Parathyroid adenoma (tissue), 2 donors: ENCODE measurements at regions not wholly inside any gene's neighbourhood (a gene's known extent, or its start where the extent isn't known, plus 50 kb on each side); places are given as distances from the start of the nearest gene placed in this dataset.

Experiments
- H2AFZ ChIP-seq: fragments of 300-600 bp; sonication (generic); one replicate; pipeline ENCODE4 v1.7.0; 2017; ENCODE audit warnings: antibody characterized with exemption, mild to moderate bottlenecking
- H3K27ac ChIP-seq: fragments of 300-600 bp; sonication (generic); one replicate; pipeline ENCODE4 v1.7.0; 2017
- H3K27me3 ChIP-seq: fragments of 300-600 bp; sonication (generic); one replicate; pipeline ENCODE4 v1.7.0; 2017; ENCODE audit warnings: low read length; ENCODE audit not compliant: control insufficient read depth, insufficient read depth
- H3K36me3 ChIP-seq: fragments of 300-600 bp; sonication (generic); one replicate; pipeline ENCODE4 v1.7.0; 2017; ENCODE audit warnings: low read length; ENCODE audit not compliant: control insufficient read depth, insufficient read depth
- H3K4me1 ChIP-seq: fragments of 300-600 bp; sonication (generic); one replicate; pipeline ENCODE4 v1.7.0; 2017; ENCODE audit warnings: control low read depth
- H3K4me2 ChIP-seq: fragments of 300-600 bp; sonication (generic); one replicate; pipeline ENCODE4 v1.7.0; 2017; ENCODE audit warnings: low read length
- H3K4me3 ChIP-seq: fragments of 300-600 bp; sonication (generic); one replicate; pipeline ENCODE4 v1.7.0; 2017; ENCODE audit warnings: low read depth, low read length
- H3K79me2 ChIP-seq: fragments of 300-600 bp; sonication (generic); one replicate; pipeline ENCODE4 v1.7.0; 2017; ENCODE audit warnings: control low read depth
- H3K9ac ChIP-seq: fragments of 300-600 bp; sonication (generic); one replicate; pipeline ENCODE4 v1.7.0; 2017; ENCODE audit warnings: mild to moderate bottlenecking
- H3K9me3 ChIP-seq: fragments of 300-600 bp; sonication (generic); one replicate; pipeline ENCODE4 v1.7.0; 2017; ENCODE audit warnings: low read length; ENCODE audit not compliant: control insufficient read depth
- TF ChIP-seq, protein P1 (sequence below): fragments of 300-600 bp; sonication (generic); IDR thresholded peaks from one replicate; pipeline ENCODE4 v1.7.0; 2017; ENCODE audit warnings: antibody characterized with exemption, mild to moderate bottlenecking
- donor health status: primary hyperparathyroidism.

DNA sequence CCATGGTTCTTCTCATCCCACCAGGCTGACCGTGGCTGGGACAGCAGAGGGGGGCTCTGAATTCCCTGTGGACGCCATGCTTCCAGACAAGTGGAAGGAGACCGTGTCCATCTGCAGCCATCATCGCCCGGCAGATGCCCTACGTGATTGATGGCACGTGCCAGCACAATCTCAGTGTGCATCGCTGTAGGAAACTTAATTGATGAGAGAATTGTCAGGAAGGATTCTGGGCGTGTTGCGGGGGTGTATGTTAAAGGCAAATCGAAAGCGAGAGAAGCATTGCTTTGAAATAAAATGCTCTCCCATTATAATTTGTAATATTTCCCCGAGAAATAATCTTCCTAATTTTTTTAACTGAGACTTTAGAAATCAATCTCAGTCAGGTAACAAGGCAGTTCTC, 185.5 kb upstream of the CDH4 start:
- no peak overlapping the region for H3K4me2 ChIP-seq
- no peaks in the 10 kb centered on the region for H3K27me3 ChIP-seq
- no peaks in the 10 kb centered on the region for H3K9me3 ChIP-seq
- H3K27ac ChIP-seq = no peak overlapping the region
- H2AFZ ChIP-seq = no peak overlapping the region
- TF ChIP-seq, protein P1, sequence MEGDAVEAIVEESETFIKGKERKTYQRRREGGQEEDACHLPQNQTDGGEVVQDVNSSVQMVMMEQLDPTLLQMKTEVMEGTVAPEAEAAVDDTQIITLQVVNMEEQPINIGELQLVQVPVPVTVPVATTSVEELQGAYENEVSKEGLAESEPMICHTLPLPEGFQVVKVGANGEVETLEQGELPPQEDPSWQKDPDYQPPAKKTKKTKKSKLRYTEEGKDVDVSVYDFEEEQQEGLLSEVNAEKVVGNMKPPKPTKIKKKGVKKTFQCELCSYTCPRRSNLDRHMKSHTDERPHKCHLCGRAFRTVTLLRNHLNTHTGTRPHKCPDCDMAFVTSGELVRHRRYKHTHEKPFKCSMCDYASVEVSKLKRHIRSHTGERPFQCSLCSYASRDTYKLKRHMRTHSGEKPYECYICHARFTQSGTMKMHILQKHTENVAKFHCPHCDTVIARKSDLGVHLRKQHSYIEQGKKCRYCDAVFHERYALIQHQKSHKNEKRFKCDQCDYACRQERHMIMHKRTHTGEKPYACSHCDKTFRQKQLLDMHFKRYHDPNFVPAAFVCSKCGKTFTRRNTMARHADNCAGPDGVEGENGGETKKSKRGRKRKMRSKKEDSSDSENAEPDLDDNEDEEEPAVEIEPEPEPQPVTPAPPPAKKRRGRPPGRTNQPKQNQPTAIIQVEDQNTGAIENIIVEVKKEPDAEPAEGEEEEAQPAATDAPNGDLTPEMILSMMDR = no peak
- H3K36me3 ChIP-seq = no peaks in the 10 kb centered on the region
- no peak overlapping the region for H3K9ac ChIP-seq
- no peaks in the 10 kb centered on the region for H3K4me1 ChIP-seq
- no peak overlapping the region for H3K4me3 ChIP-seq
- H3K79me2 ChIP-seq = no peaks in the 10 kb centered on the region

DNA sequence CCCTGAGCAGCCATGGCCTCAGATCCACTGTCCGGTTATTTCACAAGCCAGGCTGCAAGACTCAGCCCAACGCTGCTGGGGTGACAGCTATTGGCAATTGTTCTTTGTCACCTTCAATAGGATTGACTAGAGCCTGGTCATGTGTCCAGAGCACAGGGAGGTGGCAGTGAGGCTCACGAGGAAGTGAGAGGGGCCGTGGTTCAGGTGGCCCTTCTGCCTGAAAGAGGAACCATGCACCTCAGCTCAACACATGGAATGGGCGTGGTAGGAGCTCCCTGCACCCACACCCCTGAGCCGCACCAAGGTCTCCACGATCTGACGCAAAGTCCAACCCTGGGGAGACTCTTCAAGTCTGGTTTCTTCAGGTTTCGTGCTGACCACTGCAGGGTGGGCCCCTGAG, 184.8 kb upstream of the CDH4 start:
- H3K9me3 ChIP-seq = no peaks in the 10 kb centered on the region
- H3K27ac ChIP-seq = no peak overlapping the region
- TF ChIP-seq, protein P1 = no peak
- H3K4me3 ChIP-seq = no peak overlapping the region
- H3K9ac ChIP-seq = no peak overlapping the region
- no peaks in the 10 kb centered on the region for H3K79me2 ChIP-seq
- H3K4me1 ChIP-seq = no peaks in the 10 kb centered on the region
- H3K4me2 ChIP-seq = no peak overlapping the region
- no peak overlapping the region for H2AFZ ChIP-seq
- H3K36me3 ChIP-seq = no peaks in the 10 kb centered on the region
- H3K27me3 ChIP-seq = no peaks in the 10 kb centered on the region

DNA sequence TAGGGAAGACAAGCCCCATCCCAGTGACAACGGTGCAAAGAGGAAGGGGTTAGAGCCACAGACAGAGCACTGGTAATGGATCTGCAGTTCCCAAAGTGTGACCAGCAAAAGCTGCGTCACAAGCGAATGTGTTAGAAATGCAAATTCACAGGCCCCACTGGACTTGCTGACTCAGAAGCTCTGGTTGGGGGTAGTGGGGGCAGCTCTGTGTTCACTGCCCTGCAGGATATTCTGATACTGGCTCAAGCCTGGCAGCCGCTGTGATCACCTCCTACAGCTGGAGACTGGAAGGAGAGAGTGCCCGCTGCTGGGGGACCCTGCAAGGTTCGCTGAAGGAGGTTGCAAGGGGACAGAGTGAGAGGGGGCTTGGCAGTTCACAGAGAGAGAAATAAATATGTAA, 179.7 kb upstream of the CDH4 start:
- Histone ChIP-seq H3K27ac (no peak overlapping the region), H3K4me3 (no peak overlapping the region), H3K4me2 (no peak overlapping the region), H3K27me3 (no peaks in the 10 kb centered on the region), H3K9ac (no peak overlapping the region), H2AFZ (no peak overlapping the region), H3K4me1 (no peaks in the 10 kb centered on the region), H3K79me2 (no peaks in the 10 kb centered on the region), H3K36me3 (no peaks in the 10 kb centered on the region), H3K9me3 (no peaks in the 10 kb centered on the region)
- TF ChIP-seq, protein P1 = no peak

DNA sequence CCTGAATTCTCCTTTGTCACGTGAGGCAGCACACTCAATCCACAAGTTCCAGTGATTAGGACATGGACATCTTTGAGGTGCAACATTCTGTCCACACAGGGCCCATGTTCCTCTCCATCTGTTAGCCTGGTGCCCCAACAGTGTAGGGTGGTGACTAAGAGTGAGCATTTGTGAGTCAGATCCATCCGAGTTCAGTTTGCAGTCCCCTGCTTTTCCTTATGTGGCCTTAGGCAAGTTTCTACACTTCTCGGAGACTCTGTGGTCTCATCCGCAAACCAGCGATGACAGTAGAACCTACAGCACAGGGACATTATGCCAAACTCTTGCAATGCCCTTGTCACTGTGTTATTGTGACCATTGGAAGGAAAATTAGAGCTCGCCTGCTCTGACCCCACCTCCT, 178.7 kb upstream of the CDH4 start:
- Histone ChIP-seq H3K4me1 (no peaks in the 10 kb centered on the region), H3K4me3 (no peak overlapping the region), H3K27me3 (no peaks in the 10 kb centered on the region), H3K4me2 (no peak overlapping the region), H3K9ac (no peak overlapping the region), H2AFZ (no peak overlapping the region), H3K36me3 (no peaks in the 10 kb centered on the region), H3K79me2 (no peaks in the 10 kb centered on the region), H3K27ac (no peak overlapping the region), H3K9me3 (no peaks in the 10 kb centered on the region)
- TF ChIP-seq, protein P1 = no peak

DNA sequence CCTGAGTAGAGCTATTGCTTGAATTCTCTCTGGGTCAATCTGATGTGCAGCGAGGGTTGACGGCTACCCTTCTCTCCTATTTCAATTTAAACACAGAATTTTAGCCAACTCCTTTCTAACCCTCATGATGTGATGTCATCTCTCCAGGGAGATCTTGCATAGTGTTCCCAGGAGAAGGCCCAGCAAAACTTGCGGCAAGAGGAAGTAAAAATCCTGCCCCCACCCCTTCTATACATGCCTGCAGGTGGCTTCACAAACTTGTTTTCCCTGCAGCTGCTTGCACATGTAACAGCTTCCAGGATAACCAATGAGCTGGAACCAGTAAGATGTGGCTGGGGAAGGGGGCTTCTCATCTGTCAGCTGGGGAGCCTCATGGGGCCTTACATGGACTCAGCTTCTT, 169.3 kb upstream of the CDH4 start:
- Histone ChIP-seq H3K4me3 (no peak overlapping the region), H3K27me3 (peaks cover 3% of the 10 kb centered on the region), H3K27ac (no peak overlapping the region), H3K9ac (no peak overlapping the region), H2AFZ (no peak overlapping the region), H3K4me2 (no peak overlapping the region), H3K4me1 (no peaks in the 10 kb centered on the region), H3K36me3 (no peaks in the 10 kb centered on the region), H3K9me3 (no peaks in the 10 kb centered on the region), H3K79me2 (no peaks in the 10 kb centered on the region)
- TF ChIP-seq, protein P1 = no peak
